Cardiac muscle cell (in vitro differentiated cells and primary cell): ENCODE measurements at regions not wholly inside any gene's neighbourhood (a gene's known extent, or its start where the extent isn't known, plus 50 kb on each side); places are given as distances from the start of the nearest gene placed in this dataset.
A peak's percentile ranks its signal among the peaks of the same experiment; 100 is the strongest.
"Not testable (repeated sequence)": the region's sequence is repeated elsewhere in the genome, so short reads cannot be mapped to it uniquely, and the experiment has no call there.

ENCODE experiments used
- DNase-seq, 2 donors: peaks; one replicate each; pipeline versions ENCODE4 v3.0.0 to v3.0.0-alpha.2; 2010 to 2017; ENCODE audit warnings: low read depth in 1 of 2, low spot score in 1 of 2
- H3K27ac ChIP-seq: fragments of 200-600 bp; sonication (generic); 2 replicates; pipeline ENCODE4 v1.5.1; 2016
- H3K27me3 ChIP-seq: fragments of 200-600 bp; sonication (generic); 2 replicates; pipeline ENCODE4 v1.6.0; 2016; ENCODE audit warnings: control low read depth
- H3K36me3 ChIP-seq: fragments of 200-600 bp; sonication (generic); 2 replicates; pipeline ENCODE4 v1.5.1; 2016; ENCODE audit warnings: control low read depth
- H3K4me1 ChIP-seq: fragments of 200-600 bp; sonication (generic); 2 replicates; pipeline ENCODE4 v1.8.1; 2017; ENCODE audit warnings: low read depth, mild to moderate bottlenecking, mixed run types
- H3K4me3 ChIP-seq: fragments of 200-600 bp; sonication (generic); 2 replicates; pipeline ENCODE4 v1.5.1; 2016; ENCODE audit warnings: mild to moderate bottlenecking
- H3K9me3 ChIP-seq: fragments of 200-600 bp; sonication (generic); 2 replicates; pipeline ENCODE4 v1.5.1; 2017; ENCODE audit warnings: low read depth, mild to moderate bottlenecking, control low read depth
- CTCF ChIP-seq: IDR thresholded peaks from 2 replicates; pipeline ENCODE4 v1.5.1; 2012; ENCODE audit warnings: low read depth, mild to moderate bottlenecking, low read length

GRCh38 chr7:56447864-56448693 is 331.9 kb upstream of the NUPR2 start:
- H3K9me3 ChIP-seq: no peaks in the 10 kb centered on the region
- no peaks in the 10 kb centered on the region for H3K27me3 ChIP-seq
- no peaks in the 10 kb centered on the region for H3K36me3 ChIP-seq
- no peak for DNase-seq
- TF ChIP-seq CTCF: no peak
- no peaks in the 10 kb centered on the region for H3K4me1 ChIP-seq
- no peak overlapping the region for H3K4me3 ChIP-seq
- no peak overlapping the region for H3K27ac ChIP-seq

GRCh38 chr7:56420528-56420927 is 304.3 kb upstream of the NUPR2 start:
- DNase-seq, H3K9me3 ChIP-seq, H3K27ac ChIP-seq, H3K4me1 ChIP-seq, H3K27me3 ChIP-seq, H3K4me3 ChIP-seq, H3K36me3 ChIP-seq: not testable (repeated sequence)

GRCh38 chr7:56375173-56375572 is 259.0 kb upstream of the NUPR2 start:
- TF ChIP-seq CTCF: no peak
- DNase-seq: no peak

GRCh38 chr7:56374666-56375065 is 258.4 kb upstream of the NUPR2 start:
- H3K4me1 ChIP-seq, DNase-seq, H3K4me3 ChIP-seq, H3K36me3 ChIP-seq, H3K27me3 ChIP-seq, H3K27ac ChIP-seq, H3K9me3 ChIP-seq: not testable (repeated sequence)

More at GRCh38 chr7:56375173-56375572, 259.0 kb upstream of the NUPR2 start:
- H3K27me3 ChIP-seq: no peaks in the 10 kb centered on the region
- H3K36me3 ChIP-seq: no peaks in the 10 kb centered on the region
- H3K9me3 ChIP-seq: peaks cover 7% of the 10 kb centered on the region
- no peak overlapping the region for H3K27ac ChIP-seq
- H3K4me3 ChIP-seq: no peak overlapping the region
- H3K4me1 ChIP-seq: no peaks in the 10 kb centered on the region

GRCh38 chr7:56373314-56373713 is 257.1 kb upstream of the NUPR2 start:
- not testable (repeated sequence) for H3K27me3 ChIP-seq, H3K9me3 ChIP-seq, H3K4me3 ChIP-seq, H3K4me1 ChIP-seq, H3K27ac ChIP-seq, H3K36me3 ChIP-seq
- DNase-seq: peak; percentile 13 to 42

- not testable (repeated sequence) for H3K27ac ChIP-seq
These were observed 255.6 kb upstream of the NUPR2 start for GRCh38 chr7:56371792-56372191.

GRCh38 chr7:56370208-56370872 is 254.1 kb upstream of the NUPR2 start:
- not testable (repeated sequence) for H3K27ac ChIP-seq, H3K9me3 ChIP-seq, H3K4me3 ChIP-seq, H3K36me3 ChIP-seq, H3K4me1 ChIP-seq, DNase-seq, H3K27me3 ChIP-seq

More at GRCh38 chr7:56371792-56372191, 255.6 kb upstream of the NUPR2 start:
- not testable (repeated sequence) for H3K9me3 ChIP-seq, H3K4me1 ChIP-seq, H3K27me3 ChIP-seq, H3K4me3 ChIP-seq, H3K36me3 ChIP-seq, DNase-seq

- not testable (repeated sequence) for H3K4me3 ChIP-seq, H3K36me3 ChIP-seq, H3K27ac ChIP-seq, DNase-seq, H3K9me3 ChIP-seq, H3K4me1 ChIP-seq, H3K27me3 ChIP-seq
These were observed 251.7 kb upstream of the NUPR2 start for GRCh38 chr7:56367914-56368313.

- not testable (repeated sequence) for H3K9me3 ChIP-seq, H3K27me3 ChIP-seq, DNase-seq, H3K36me3 ChIP-seq, H3K4me3 ChIP-seq, H3K4me1 ChIP-seq, H3K27ac ChIP-seq
These were observed 251.2 kb upstream of the NUPR2 start for GRCh38 chr7:56367411-56367810.

- not testable (repeated sequence) for DNase-seq, H3K27me3 ChIP-seq, H3K4me1 ChIP-seq, H3K27ac ChIP-seq, H3K36me3 ChIP-seq, H3K4me3 ChIP-seq, H3K9me3 ChIP-seq
These were observed 250.5 kb upstream of the NUPR2 start for GRCh38 chr7:56366701-56367100.

GRCh38 chr7:56352576-56352975 is 236.4 kb upstream of the NUPR2 start:
- not testable (repeated sequence) for H3K4me1 ChIP-seq, H3K4me3 ChIP-seq, H3K36me3 ChIP-seq, DNase-seq, H3K27me3 ChIP-seq, H3K9me3 ChIP-seq, H3K27ac ChIP-seq

GRCh38 chr7:56351181-56351580 is 235.0 kb upstream of the NUPR2 start:
- not testable (repeated sequence) for H3K4me3 ChIP-seq, H3K27me3 ChIP-seq, H3K36me3 ChIP-seq, H3K9me3 ChIP-seq, H3K4me1 ChIP-seq, DNase-seq, H3K27ac ChIP-seq
